NT2/D1 (cell line): ENCODE measurements at regions not wholly inside any gene's neighbourhood (a gene's known extent, or its start where the extent isn't known, plus 50 kb on each side); places are given as distances from the start of the nearest gene placed in this dataset.

Source experiments
- SUZ12 ChIP-seq: IDR thresholded peaks from 2 replicates; pipeline ENCODE4 v1.6.1; 2011; ENCODE audit not compliant: insufficient read length, insufficient read depth; ENCODE audit errors: extremely low read depth
- ZNF274 ChIP-seq: IDR thresholded peaks from 2 replicates; pipeline ENCODE4 v1.6.1; 2011; ENCODE audit warnings: mild to moderate bottlenecking, low read depth, low read length

DNA sequence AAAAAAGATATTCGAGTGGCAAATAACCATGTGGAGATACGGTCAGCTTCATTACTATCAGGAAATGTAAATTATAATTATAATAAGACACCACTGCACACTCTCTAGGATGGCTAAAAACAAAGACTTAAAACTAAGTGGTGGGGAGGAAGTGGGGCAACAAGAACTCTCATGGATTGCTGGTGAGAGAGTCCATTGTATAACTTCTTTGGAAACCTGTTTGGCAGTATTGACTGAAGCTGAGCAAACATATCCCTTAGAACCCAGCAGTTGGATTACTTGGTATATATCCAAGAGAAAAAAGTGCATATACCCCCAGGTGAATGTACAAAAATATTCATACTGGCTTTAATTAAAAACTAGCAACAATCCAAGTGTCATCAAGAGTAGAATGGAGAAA lies 133.7 kb upstream of the CTBP2 start:
- TF ChIP-seq SUZ12 (no peak), ZNF274 (no peak)
